ENCODE measurements at regions not wholly inside any gene's neighbourhood (a gene's known extent, or its start where the extent isn't known, plus 50 kb on each side); places are given as distances from the start of the nearest gene placed in this dataset.

DNA sequence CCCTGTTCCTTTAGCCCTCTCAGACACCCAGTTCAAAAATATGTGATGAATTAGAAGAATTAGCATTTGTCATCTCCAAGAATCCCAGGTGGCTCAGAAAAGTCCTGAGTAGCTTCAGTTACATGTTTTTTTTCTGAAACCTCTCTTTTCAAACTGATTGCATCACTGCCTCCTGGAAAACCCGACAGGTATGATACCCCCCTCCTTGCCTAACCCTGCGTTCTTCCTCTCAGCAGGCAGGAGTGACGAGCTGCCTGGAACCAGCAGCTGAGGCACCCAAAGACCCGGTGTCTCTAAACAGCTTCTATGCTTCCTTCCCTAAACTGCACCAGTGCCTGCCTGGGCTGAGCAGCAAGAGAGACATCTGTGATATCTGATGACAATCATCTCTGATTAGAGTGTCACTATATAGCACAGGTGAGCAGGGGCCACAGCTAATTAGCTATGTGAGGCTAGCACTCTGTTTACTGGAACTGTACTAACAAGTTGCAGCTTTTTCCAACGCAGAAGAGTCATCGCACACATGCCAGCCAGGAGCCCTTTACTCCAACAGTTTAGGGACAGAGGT lies 376.4 kb upstream of the ATP5MC3 start:
- peaks cover 2% of the 10 kb centered on the region for H3K27me3 ChIP-seq (ENCODE audit: control insufficient read depth, insufficient read depth, low read length)
- no peak overlapping the region for H3K4me3 ChIP-seq (ENCODE audit: low read depth, low read length)
- DNase-seq (ENCODE audit: low read depth, low spot score): no peak
- no peak overlapping the region for H3K27ac ChIP-seq (ENCODE audit: low read depth, low read length)
- ChIA-PET POLR2A (no interaction called here), CTCF (no interaction called here)
- no peaks in the 10 kb centered on the region for H3K9me3 ChIP-seq (ENCODE audit: control insufficient read depth, insufficient read depth, low read length)
- TF ChIP-seq, protein P1, sequence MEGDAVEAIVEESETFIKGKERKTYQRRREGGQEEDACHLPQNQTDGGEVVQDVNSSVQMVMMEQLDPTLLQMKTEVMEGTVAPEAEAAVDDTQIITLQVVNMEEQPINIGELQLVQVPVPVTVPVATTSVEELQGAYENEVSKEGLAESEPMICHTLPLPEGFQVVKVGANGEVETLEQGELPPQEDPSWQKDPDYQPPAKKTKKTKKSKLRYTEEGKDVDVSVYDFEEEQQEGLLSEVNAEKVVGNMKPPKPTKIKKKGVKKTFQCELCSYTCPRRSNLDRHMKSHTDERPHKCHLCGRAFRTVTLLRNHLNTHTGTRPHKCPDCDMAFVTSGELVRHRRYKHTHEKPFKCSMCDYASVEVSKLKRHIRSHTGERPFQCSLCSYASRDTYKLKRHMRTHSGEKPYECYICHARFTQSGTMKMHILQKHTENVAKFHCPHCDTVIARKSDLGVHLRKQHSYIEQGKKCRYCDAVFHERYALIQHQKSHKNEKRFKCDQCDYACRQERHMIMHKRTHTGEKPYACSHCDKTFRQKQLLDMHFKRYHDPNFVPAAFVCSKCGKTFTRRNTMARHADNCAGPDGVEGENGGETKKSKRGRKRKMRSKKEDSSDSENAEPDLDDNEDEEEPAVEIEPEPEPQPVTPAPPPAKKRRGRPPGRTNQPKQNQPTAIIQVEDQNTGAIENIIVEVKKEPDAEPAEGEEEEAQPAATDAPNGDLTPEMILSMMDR (IDR thresholded peaks at IDR 0.05; ENCODE audit: low read depth, low read length): no peak

DNA sequence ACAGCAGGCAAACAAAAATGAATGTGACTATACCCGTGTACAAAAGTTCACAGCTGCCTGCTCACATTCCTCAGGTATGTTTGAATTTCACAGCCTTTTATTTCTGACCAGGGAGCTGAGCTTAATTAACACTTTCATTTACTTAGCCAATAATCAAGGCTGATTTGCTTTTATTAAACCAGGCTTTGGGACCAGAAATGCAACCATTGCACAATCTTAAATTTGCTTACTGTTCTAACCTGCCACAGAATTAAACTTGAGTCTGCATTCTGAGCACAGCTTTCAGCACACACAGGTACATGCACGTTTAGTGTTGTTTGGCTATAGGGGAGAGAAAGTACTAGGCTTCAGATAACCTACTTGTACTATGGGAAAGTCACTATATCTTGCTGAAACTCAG lies 372.4 kb upstream of the ATP5MC3 start:
- Histone ChIP-seq H3K27me3 (ENCODE audit: control insufficient read depth, insufficient read depth, low read length) (peaks cover 2% of the 10 kb centered on the region), H3K4me3 (ENCODE audit: low read depth, low read length) (no peak overlapping the region), H3K9me3 (ENCODE audit: control insufficient read depth, insufficient read depth, low read length) (no peaks in the 10 kb centered on the region), H3K27ac (ENCODE audit: low read depth, low read length) (no peak overlapping the region)
- ChIA-PET CTCF (no interaction called here), POLR2A (no interaction called here)
- TF ChIP-seq, protein P1 (IDR thresholded peaks at IDR 0.05; ENCODE audit: low read depth, low read length): no peak
- no peak for DNase-seq (ENCODE audit: low read depth, low spot score)

DNA sequence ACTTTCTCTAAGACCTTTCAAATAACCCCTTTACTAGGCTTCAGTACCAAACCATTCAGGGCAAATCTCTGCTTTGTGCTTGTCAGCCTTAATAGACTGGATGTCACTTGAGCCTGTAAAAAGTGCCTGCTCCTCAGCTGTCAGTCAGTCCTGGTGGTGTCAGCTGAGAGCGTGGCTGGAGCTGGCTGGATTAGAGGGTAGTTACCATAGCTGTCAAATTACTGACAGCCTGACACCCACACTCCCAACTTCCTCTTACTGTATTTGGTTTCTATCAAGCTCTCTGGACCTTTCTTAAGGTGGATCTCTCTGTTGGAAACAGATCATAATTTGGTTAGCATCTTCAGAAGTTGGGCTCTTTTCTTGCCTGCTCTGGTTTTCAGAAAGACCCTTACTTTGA lies 371.4 kb upstream of the ATP5MC3 start:
- no peaks in the 10 kb centered on the region for H3K9me3 ChIP-seq (ENCODE audit: control insufficient read depth, insufficient read depth, low read length)
- no peak overlapping the region for H3K4me3 ChIP-seq (ENCODE audit: low read depth, low read length)
- no peak overlapping the region for H3K27ac ChIP-seq (ENCODE audit: low read depth, low read length)
- DNase-seq (ENCODE audit: low read depth, low spot score): no peak
- TF ChIP-seq, protein P1 (IDR thresholded peaks at IDR 0.05; ENCODE audit: low read depth, low read length): no peak
- ChIA-PET POLR2A (no interaction called here), CTCF (no interaction called here)
- H3K27me3 ChIP-seq (ENCODE audit: control insufficient read depth, insufficient read depth, low read length): peaks cover 2% of the 10 kb centered on the region

DNA sequence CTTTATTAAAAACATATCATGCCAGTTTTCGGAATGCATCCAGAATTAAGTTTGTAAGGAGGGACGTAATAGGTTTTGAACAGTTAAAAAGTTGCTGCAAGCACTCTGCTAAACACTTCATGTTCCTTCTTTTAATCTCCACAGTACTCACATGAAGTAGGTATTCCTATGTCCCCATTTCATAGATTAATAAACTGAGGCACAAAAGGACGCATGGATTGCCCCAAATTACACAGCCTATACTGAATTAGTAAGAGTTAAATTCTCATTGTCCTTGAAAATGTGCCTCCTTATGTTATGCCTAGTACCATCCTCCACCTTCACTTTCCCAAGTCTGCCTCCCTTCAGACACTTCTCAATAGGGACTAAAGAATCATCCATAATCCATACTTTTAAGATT lies 358.9 kb upstream of the ATP5MC3 start:
- H3K4me3 ChIP-seq (ENCODE audit: low read depth, low read length): no peak overlapping the region
- H3K9me3 ChIP-seq (ENCODE audit: control insufficient read depth, insufficient read depth, low read length): no peaks in the 10 kb centered on the region
- TF ChIP-seq, protein P1 (IDR thresholded peaks at IDR 0.05; ENCODE audit: low read depth, low read length): no peak
- H3K27ac ChIP-seq (ENCODE audit: low read depth, low read length): no peak overlapping the region
- ChIA-PET CTCF (interaction anchor here (0.6 kb wide), 1 partner anchor 1130 kb away, joined by 3 read pairs; no protein-coding TSS in a partner anchor), POLR2A (no interaction called here)
- H3K27me3 ChIP-seq (ENCODE audit: control insufficient read depth, insufficient read depth, low read length): no peaks in the 10 kb centered on the region
- DNase-seq (ENCODE audit: low read depth, low spot score): no peak

DNA sequence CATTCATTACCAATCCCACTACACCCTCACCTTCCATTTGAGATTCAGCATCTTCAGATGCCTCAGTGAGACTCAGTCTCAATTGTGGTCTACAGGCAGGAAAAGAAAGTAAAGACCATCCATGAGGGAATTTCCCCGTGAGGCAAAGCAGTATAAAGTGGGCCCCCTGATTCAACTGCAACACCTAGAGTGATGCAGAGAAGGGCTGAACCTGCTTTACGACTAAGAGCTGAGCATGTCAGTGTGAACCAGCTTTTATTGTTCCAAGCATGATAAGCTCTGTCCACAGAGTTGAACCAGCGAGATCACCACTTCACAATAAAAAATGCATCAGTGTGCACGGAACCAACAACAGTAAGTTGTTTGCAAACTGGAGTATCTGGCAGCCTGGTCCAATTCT lies 357.6 kb upstream of the ATP5MC3 start:
- H3K27ac ChIP-seq (ENCODE audit: low read depth, low read length): no peak overlapping the region
- TF ChIP-seq, protein P1 (IDR thresholded peaks at IDR 0.05; ENCODE audit: low read depth, low read length): no peak
- no peaks in the 10 kb centered on the region for H3K27me3 ChIP-seq (ENCODE audit: control insufficient read depth, insufficient read depth, low read length)
- H3K4me3 ChIP-seq (ENCODE audit: low read depth, low read length): no peak overlapping the region
- ChIA-PET POLR2A (no interaction called here), CTCF (no interaction called here)
- DNase-seq (ENCODE audit: low read depth, low spot score): no peak
- no peaks in the 10 kb centered on the region for H3K9me3 ChIP-seq (ENCODE audit: control insufficient read depth, insufficient read depth, low read length)
